ENCODE measurements at regions not wholly inside any gene's neighbourhood (a gene's known extent, or its start where the extent isn't known, plus 50 kb on each side); places are given as distances from the start of the nearest gene placed in this dataset.

GRCh38 chr3:8363200-8363599 is 138.4 kb upstream of the LMCD1 start:
- TF ChIP-seq CTCF (IDR thresholded peaks at IDR 0.05; ENCODE audit: low read depth, low read length, poor library complexity, severe bottlenecking) (no peak), EZH2phosphoT487 (IDR thresholded peaks at IDR 0.05; ENCODE audit: borderline replicate concordance, low read length) (no peak)

Data from DOHH2 (cell line).